ENCODE measurements at regions not wholly inside any gene's neighbourhood (a gene's known extent, or its start where the extent isn't known, plus 50 kb on each side); places are given as distances from the start of the nearest gene placed in this dataset.

DNA sequence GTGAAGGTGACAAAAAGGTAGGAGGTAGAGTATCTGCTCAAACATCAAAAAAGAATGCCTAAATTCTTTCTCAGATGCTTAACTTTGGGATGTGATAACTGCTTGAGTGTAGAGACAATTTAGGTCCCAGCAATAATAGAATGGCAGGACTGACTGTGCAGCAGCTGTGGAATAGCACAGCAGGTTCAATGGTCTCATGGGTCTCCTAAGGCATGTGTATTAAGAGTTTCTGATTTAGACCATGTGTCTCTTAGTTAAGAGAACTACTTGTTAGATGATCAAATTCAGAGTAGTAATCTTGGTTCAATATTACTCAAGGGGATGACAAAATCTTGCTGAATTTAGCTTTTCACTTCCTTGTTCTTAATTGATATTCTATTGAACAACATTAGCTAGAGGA is 72.0 kb downstream of the ALX1 start:
- Mint-ChIP-seq H3K4me1 (peaks cover 11% of the 10 kb centered on the region), H3K4me3 (no peak overlapping the region), H3K27me3 (ENCODE audit: low read depth) (no peaks in the 10 kb centered on the region), H3K27ac (no peak overlapping the region), H3K9me3 (no peaks in the 10 kb centered on the region), H3K36me3 (no peaks in the 10 kb centered on the region)
- CTCF ChIA-PET: no interaction called here
- ATAC-seq: no peak
- TF ChIP-seq SMAD3 (CRISPR knock-in tag; IDR thresholded peaks at IDR 0.05; ENCODE audit: borderline replicate concordance): no peak
- TF ChIP-seq, protein P1, sequence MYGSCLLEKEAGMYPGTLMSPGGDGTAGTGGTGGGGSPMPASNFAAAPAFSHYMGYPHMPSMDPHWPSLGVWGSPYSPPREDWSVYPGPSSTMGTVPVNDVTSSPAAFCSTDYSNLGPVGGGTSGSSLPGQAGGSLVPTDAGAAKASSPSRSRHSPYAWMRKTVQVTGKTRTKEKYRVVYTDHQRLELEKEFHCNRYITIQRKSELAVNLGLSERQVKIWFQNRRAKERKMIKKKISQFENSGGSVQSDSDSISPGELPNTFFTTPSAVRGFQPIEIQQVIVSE (CRISPR knock-in tag; IDR thresholded peaks at IDR 0.05; ENCODE audit: borderline replicate concordance): no peak
- TF ChIP-seq, protein P2, sequence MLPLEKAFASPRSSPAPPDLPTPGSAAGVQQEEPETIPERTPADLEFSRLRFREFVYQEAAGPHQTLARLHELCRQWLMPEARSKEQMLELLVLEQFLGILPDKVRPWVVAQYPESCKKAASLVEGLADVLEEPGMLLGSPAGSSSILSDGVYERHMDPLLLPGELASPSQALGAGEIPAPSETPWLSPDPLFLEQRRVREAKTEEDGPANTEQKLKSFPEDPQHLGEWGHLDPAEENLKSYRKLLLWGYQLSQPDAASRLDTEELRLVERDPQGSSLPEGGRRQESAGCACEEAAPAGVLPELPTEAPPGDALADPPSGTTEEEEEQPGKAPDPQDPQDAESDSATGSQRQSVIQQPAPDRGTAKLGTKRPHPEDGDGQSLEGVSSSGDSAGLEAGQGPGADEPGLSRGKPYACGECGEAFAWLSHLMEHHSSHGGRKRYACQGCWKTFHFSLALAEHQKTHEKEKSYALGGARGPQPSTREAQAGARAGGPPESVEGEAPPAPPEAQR (CRISPR knock-in tag; IDR thresholded peaks at IDR 0.05): no peak
- no peak for TF ChIP-seq ZNF396 (CRISPR knock-in tag; IDR thresholded peaks at IDR 0.05; ENCODE audit: borderline replicate concordance)
- no peak for TF ChIP-seq SOX15 (CRISPR knock-in tag; IDR thresholded peaks at IDR 0.05)
- TF ChIP-seq RORB (CRISPR knock-in tag; IDR thresholded peaks at IDR 0.05): no peak
- TF ChIP-seq, protein P3, sequence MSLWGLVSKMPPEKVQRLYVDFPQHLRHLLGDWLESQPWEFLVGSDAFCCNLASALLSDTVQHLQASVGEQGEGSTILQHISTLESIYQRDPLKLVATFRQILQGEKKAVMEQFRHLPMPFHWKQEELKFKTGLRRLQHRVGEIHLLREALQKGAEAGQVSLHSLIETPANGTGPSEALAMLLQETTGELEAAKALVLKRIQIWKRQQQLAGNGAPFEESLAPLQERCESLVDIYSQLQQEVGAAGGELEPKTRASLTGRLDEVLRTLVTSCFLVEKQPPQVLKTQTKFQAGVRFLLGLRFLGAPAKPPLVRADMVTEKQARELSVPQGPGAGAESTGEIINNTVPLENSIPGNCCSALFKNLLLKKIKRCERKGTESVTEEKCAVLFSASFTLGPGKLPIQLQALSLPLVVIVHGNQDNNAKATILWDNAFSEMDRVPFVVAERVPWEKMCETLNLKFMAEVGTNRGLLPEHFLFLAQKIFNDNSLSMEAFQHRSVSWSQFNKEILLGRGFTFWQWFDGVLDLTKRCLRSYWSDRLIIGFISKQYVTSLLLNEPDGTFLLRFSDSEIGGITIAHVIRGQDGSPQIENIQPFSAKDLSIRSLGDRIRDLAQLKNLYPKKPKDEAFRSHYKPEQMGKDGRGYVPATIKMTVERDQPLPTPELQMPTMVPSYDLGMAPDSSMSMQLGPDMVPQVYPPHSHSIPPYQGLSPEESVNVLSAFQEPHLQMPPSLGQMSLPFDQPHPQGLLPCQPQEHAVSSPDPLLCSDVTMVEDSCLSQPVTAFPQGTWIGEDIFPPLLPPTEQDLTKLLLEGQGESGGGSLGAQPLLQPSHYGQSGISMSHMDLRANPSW (CRISPR knock-in tag; conservative IDR thresholded peaks at IDR 0.05; ENCODE audit: low read depth): no peak
- TF ChIP-seq, protein P4, sequence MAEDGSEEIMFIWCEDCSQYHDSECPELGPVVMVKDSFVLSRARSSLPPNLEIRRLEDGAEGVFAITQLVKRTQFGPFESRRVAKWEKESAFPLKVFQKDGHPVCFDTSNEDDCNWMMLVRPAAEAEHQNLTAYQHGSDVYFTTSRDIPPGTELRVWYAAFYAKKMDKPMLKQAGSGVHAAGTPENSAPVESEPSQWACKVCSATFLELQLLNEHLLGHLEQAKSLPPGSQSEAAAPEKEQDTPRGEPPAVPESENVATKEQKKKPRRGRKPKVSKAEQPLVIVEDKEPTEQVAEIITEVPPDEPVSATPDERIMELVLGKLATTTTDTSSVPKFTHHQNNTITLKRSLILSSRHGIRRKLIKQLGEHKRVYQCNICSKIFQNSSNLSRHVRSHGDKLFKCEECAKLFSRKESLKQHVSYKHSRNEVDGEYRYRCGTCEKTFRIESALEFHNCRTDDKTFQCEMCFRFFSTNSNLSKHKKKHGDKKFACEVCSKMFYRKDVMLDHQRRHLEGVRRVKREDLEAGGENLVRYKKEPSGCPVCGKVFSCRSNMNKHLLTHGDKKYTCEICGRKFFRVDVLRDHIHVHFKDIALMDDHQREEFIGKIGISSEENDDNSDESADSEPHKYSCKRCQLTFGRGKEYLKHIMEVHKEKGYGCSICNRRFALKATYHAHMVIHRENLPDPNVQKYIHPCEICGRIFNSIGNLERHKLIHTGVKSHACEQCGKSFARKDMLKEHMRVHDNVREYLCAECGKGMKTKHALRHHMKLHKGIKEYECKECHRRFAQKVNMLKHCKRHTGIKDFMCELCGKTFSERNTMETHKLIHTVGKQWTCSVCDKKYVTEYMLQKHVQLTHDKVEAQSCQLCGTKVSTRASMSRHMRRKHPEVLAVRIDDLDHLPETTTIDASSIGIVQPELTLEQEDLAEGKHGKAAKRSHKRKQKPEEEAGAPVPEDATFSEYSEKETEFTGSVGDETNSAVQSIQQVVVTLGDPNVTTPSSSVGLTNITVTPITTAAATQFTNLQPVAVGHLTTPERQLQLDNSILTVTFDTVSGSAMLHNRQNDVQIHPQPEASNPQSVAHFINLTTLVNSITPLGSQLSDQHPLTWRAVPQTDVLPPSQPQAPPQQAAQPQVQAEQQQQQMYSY (CRISPR knock-in tag; IDR thresholded peaks at IDR 0.05): no peak
- TF ChIP-seq IRF2 (CRISPR knock-in tag; IDR thresholded peaks at IDR 0.05; ENCODE audit: borderline replicate concordance, low read depth): no peak
- TF ChIP-seq, protein P5, sequence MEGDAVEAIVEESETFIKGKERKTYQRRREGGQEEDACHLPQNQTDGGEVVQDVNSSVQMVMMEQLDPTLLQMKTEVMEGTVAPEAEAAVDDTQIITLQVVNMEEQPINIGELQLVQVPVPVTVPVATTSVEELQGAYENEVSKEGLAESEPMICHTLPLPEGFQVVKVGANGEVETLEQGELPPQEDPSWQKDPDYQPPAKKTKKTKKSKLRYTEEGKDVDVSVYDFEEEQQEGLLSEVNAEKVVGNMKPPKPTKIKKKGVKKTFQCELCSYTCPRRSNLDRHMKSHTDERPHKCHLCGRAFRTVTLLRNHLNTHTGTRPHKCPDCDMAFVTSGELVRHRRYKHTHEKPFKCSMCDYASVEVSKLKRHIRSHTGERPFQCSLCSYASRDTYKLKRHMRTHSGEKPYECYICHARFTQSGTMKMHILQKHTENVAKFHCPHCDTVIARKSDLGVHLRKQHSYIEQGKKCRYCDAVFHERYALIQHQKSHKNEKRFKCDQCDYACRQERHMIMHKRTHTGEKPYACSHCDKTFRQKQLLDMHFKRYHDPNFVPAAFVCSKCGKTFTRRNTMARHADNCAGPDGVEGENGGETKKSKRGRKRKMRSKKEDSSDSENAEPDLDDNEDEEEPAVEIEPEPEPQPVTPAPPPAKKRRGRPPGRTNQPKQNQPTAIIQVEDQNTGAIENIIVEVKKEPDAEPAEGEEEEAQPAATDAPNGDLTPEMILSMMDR (IDR thresholded peaks at IDR 0.05): no peak
- no peak for TF ChIP-seq OVOL2 (CRISPR knock-in tag; IDR thresholded peaks at IDR 0.05; ENCODE audit: borderline replicate concordance)
- no peak for TF ChIP-seq JAZF1 (CRISPR knock-in tag; IDR thresholded peaks at IDR 0.05)
- POLR2A ChIA-PET: no interaction called here
- no peak for DNase-seq (ENCODE audit: low spot score)

DNA sequence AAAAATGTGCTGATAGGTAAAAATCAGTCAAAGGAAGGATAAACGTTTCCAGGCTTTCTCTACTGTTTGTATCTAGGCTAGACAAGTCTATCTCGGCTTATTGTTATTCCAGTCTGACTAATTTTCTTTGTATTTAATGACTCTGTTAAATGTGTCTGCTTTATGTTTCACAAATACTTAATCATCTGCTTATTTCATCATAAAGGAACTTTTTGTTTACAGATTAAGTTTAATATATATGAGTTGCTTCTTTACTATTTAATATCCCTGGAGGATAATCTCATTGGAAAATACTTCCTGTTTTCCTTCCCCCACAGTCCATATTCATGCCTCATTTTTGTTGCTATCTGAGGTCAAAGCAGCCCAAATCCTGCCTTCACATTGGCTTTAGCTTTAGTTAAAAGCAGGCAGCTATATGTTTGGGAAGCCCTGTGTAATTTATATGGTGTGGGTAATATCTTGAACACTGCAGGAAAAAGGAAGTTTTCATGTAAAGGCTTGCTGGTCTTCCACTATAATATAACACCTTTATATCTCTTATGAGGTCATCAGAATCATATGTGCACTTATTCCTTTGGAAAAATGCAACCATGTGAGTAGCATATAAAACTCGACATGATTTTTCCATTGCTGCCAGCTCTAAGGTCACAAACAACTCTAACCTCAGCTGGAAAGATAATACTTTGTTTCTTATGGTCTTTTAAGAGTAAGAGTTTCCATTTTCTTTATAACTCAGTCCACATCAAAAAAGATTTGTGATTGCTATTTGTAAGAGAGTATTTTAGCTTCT is 76.8 kb downstream of the ALX1 start:
- POLR2A ChIA-PET: no interaction called here
- Mint-ChIP-seq H3K36me3 (no peaks in the 10 kb centered on the region), H3K4me1 (peaks cover 22% of the 10 kb centered on the region), H3K9me3 (peaks cover 6% of the 10 kb centered on the region; the same call in 1 of the 2 replicates), H3K4me3 (no peak overlapping the region), H3K27ac (no peak overlapping the region), H3K27me3 (ENCODE audit: low read depth) (no peaks in the 10 kb centered on the region; the same call in 1 of the 2 replicates)
- CTCF ChIA-PET: interaction anchor here (1.1 kb wide), 1 partner anchor 112 kb away, joined by 3 read pairs; no protein-coding TSS in a partner anchor
- ATAC-seq: no peak
- no peak for DNase-seq (ENCODE audit: low spot score)
- TF ChIP-seq ZNF423 (CRISPR knock-in tag; IDR thresholded peaks at IDR 0.05) (no peak), OVOL2 (CRISPR knock-in tag; IDR thresholded peaks at IDR 0.05; ENCODE audit: borderline replicate concordance) (no peak), IRF2 (CRISPR knock-in tag; IDR thresholded peaks at IDR 0.05; ENCODE audit: borderline replicate concordance, low read depth) (no peak), RELA (CRISPR knock-in tag; IDR thresholded peaks at IDR 0.05; ENCODE audit: borderline replicate concordance) (no peak), NR1H2 (CRISPR knock-in tag; IDR thresholded peaks at IDR 0.05) (no peak)
- TF ChIP-seq, protein P2 (CRISPR knock-in tag; IDR thresholded peaks at IDR 0.05): no peak
- TF ChIP-seq, protein P6, sequence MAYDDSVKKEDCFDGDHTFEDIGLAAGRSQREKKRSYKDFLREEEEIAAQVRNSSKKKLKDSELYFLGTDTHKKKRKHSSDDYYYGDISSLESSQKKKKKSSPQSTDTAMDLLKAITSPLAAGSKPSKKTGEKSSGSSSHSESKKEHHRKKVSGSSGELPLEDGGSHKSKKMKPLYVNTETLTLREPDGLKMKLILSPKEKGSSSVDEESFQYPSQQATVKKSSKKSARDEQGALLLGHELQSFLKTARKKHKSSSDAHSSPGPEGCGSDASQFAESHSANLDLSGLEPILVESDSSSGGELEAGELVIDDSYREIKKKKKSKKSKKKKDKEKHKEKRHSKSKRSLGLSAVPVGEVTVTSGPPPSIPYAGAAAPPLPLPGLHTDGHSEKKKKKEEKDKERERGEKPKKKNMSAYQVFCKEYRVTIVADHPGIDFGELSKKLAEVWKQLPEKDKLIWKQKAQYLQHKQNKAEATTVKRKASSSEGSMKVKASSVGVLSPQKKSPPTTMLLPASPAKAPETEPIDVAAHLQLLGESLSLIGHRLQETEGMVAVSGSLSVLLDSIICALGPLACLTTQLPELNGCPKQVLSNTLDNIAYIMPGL (CRISPR knock-in tag; IDR thresholded peaks at IDR 0.05): no peak

All from WTC11 (cell line).